OCI-LY3 (cell line): ENCODE measurements at regions not wholly inside any gene's neighbourhood (a gene's known extent, or its start where the extent isn't known, plus 50 kb on each side); places are given as distances from the start of the nearest gene placed in this dataset.
A peak's percentile ranks its signal among the peaks of the same experiment; 100 is the strongest.

Source experiments
- H2AFZ ChIP-seq: fragments of 200-600, 300-600 bp; shearing (Covaris generic); 2 replicates; pipeline ENCODE4 v1.6.0; 2014; ENCODE audit warnings: antibody characterized with exemption, low read depth, low read length
- H3K27ac ChIP-seq: fragments of 200-600, 300-600 bp; sonication (generic); 2 replicates; pipeline ENCODE4 v1.5.1; 2014; ENCODE audit warnings: mild to moderate bottlenecking, low read length, moderate library complexity, mixed read lengths
- H3K27me3 ChIP-seq: fragments of 200-600, 300-600 bp; sonication (generic); 2 replicates; pipeline ENCODE4 v1.6.1; 2014; ENCODE audit warnings: low read depth, low read length, mixed read lengths
- H3K36me3 ChIP-seq: fragments of 200-600, 300-600 bp; sonication (generic); replicated peaks from 2 replicates; pipeline ENCODE3; 2014; ENCODE audit warnings: low read depth, low read length, mixed read lengths
- H3K4me1 ChIP-seq: fragments of 300-600, 200-600 bp; sonication (generic); 2 replicates; pipeline ENCODE4 v1.6.1; 2014; ENCODE audit warnings: low read length, mixed read lengths
- H3K4me2 ChIP-seq: fragments of 200-600, 300-600 bp; sonication (generic); 2 replicates; pipeline ENCODE4 v1.6.1; 2014; ENCODE audit warnings: low read length, mixed read lengths
- H3K4me3 ChIP-seq: fragments of 300-600, 200-600 bp; sonication (generic); 2 replicates; pipeline ENCODE4 v1.5.1; 2014; ENCODE audit warnings: antibody characterized with exemption, mild to moderate bottlenecking, low read length, moderate library complexity
- H3K79me2 ChIP-seq: fragments of 300-600, 200-600 bp; shearing (Covaris generic); 2 replicates; pipeline ENCODE4 v1.6.1; 2014; ENCODE audit warnings: mild to moderate bottlenecking, low read length, mixed read lengths
- H3K9ac ChIP-seq: fragments of 300-600, 200-600 bp; shearing (Covaris generic); 2 replicates; pipeline ENCODE4 v1.6.0; 2014; ENCODE audit warnings: mild to moderate bottlenecking, low read length, moderate library complexity
- H3K9me3 ChIP-seq: fragments of 200-600, 300-600 bp; shearing (Covaris generic); 2 replicates; pipeline ENCODE4 v1.6.1; 2014; ENCODE audit warnings: low read length, mixed read lengths; ENCODE audit not compliant: insufficient read depth
- H4K20me1 ChIP-seq: fragments of 200-600, 300-600 bp; sonication (generic); 2 replicates; pipeline ENCODE4 v1.6.1; 2016; ENCODE audit warnings: low read length, mixed read lengths; ENCODE audit not compliant: insufficient read depth
- CTCF ChIP-seq: fragments of 200-600, 300-600 bp; sonication (generic); IDR thresholded peaks from 2 replicates; pipeline ENCODE4 v1.5.1; 2014; ENCODE audit warnings: antibody characterized with exemption, low read length, low read depth
- EZH2phosphoT487 ChIP-seq: fragments of 200-600 bp; shearing (Covaris generic); IDR thresholded peaks from 2 replicates; pipeline ENCODE4 v1.6.1; 2018; ENCODE audit warnings: antibody characterized with exemption, mixed run types, low read depth

- no peak overlapping the region for H3K27ac ChIP-seq
- peak; percentile 24 for TF ChIP-seq CTCF
- no peak for TF ChIP-seq EZH2phosphoT487
- no peak overlapping the region for H3K4me3 ChIP-seq
- H4K20me1 ChIP-seq: no peaks in the 10 kb centered on the region
- no peak overlapping the region for H2AFZ ChIP-seq
- H3K9ac ChIP-seq: no peak overlapping the region
- no peaks in the 10 kb centered on the region for H3K79me2 ChIP-seq
- H3K36me3 ChIP-seq: no peaks in the 10 kb centered on the region
- H3K27me3 ChIP-seq: no peaks in the 10 kb centered on the region
- H3K9me3 ChIP-seq: no peaks in the 10 kb centered on the region
- peaks cover 14% of the 10 kb centered on the region for H3K4me1 ChIP-seq
- H3K4me2 ChIP-seq: no peak overlapping the region
Measured at GRCh38 chr7:46360811-46361210, 439.7 kb upstream of the IGFBP3 start.

- no peak overlapping the region for H3K4me2 ChIP-seq
- H3K4me1 ChIP-seq: peaks cover 14% of the 10 kb centered on the region
- TF ChIP-seq EZH2phosphoT487 (no peak), CTCF (no peak)
- H3K4me3 ChIP-seq: no peak overlapping the region
- no peaks in the 10 kb centered on the region for H3K79me2 ChIP-seq
- no peak overlapping the region for H3K9ac ChIP-seq
- no peaks in the 10 kb centered on the region for H3K9me3 ChIP-seq
- no peaks in the 10 kb centered on the region for H4K20me1 ChIP-seq
- no peaks in the 10 kb centered on the region for H3K27me3 ChIP-seq
- no peak overlapping the region for H2AFZ ChIP-seq
- no peak overlapping the region for H3K27ac ChIP-seq
- H3K36me3 ChIP-seq: no peaks in the 10 kb centered on the region
Measured at GRCh38 chr7:46360296-46360695, 439.2 kb upstream of the IGFBP3 start.

GRCh38 chr7:46357851-46358250 is 436.8 kb upstream of the IGFBP3 start:
- Histone ChIP-seq H3K4me3 (peak overlapping the region; percentile 25; the same call in 1 of the 2 replicates), H3K4me1 (peaks cover 14% of the 10 kb centered on the region), H3K79me2 (no peaks in the 10 kb centered on the region), H3K27ac (no peak overlapping the region), H3K36me3 (no peaks in the 10 kb centered on the region), H3K9ac (no peak overlapping the region), H3K4me2 (peak overlapping the region; percentile 56), H3K27me3 (no peaks in the 10 kb centered on the region), H4K20me1 (no peaks in the 10 kb centered on the region), H3K9me3 (no peaks in the 10 kb centered on the region), H2AFZ (no peak overlapping the region)
- no peak for TF ChIP-seq CTCF
- TF ChIP-seq EZH2phosphoT487: no peak

- Histone ChIP-seq H3K27me3 (no peaks in the 10 kb centered on the region), H3K4me1 (peaks cover 15% of the 10 kb centered on the region), H3K36me3 (no peaks in the 10 kb centered on the region), H3K9ac (no peak overlapping the region), H2AFZ (no peak overlapping the region), H3K79me2 (no peaks in the 10 kb centered on the region), H3K4me2 (peak overlapping the region; percentile 56), H4K20me1 (no peaks in the 10 kb centered on the region), H3K9me3 (no peaks in the 10 kb centered on the region), H3K27ac (no peak overlapping the region), H3K4me3 (peak overlapping the region; percentile 25; the same call in 1 of the 2 replicates)
- no peak for TF ChIP-seq CTCF
- no peak for TF ChIP-seq EZH2phosphoT487
Measured at GRCh38 chr7:46357290-46357689, 436.2 kb upstream of the IGFBP3 start.
